IMR-90 (cell line): ENCODE measurements at regions not wholly inside any gene's neighbourhood (a gene's known extent, or its start where the extent isn't known, plus 50 kb on each side); places are given as distances from the start of the nearest gene placed in this dataset.

Experiments
- ATAC-seq: fragments of 200-7000 bp; cut with Tn5 transposase; 2 replicates; pipeline ENCODE4 v1.9.1; 2020; ENCODE audit warnings: low read depth, mild to moderate bottlenecking, moderate library complexity
- BruUV-seq: library from RNA; stranded (reverse); fragments of 400-500 nt; replicated peaks from 2 replicates; lab custom pipeline; 2021; lab: Mats Ljungman, UMichigan
- CTCF ChIA-PET: fragments of 300-600 bp; formaldehyde crosslinking; extraction: SDS; loops from one replicate; lab custom pipeline; 2021; ENCODE audit warnings: antibody characterized with exemption; lab: Yijun Ruan, JAX
- POLR2A ChIA-PET: fragments of 300-600 bp; sonication (Branson Sonifier 250); formaldehyde crosslinking; loops from one replicate; lab custom pipeline; 2022; ENCODE audit warnings: antibody characterized with exemption; ENCODE audit not compliant: unreplicated experiment; lab: Charles Lee
- DNase-seq: peaks from one replicate; pipeline ENCODE4 v3.0.0; 2013
- H2AFZ ChIP-seq: replicated peaks from 2 replicates; pipeline ENCODE3; 2013; ENCODE audit warnings: low read length, mild to moderate bottlenecking; ENCODE audit not compliant: poor library complexity
- H2AK5ac ChIP-seq: 2 replicates; pipeline ENCODE4 v1.6.1; 2013; ENCODE audit warnings: low read depth, low read length, inconsistent platforms
- H2AK9ac ChIP-seq: replicated peaks from 2 replicates; pipeline ENCODE3; 2013; ENCODE audit warnings: mild to moderate bottlenecking, low read depth, low read length, moderate library complexity; ENCODE audit not compliant: poor library complexity
- H2BK120ac ChIP-seq: 2 replicates; pipeline ENCODE4 v1.6.1; 2013; ENCODE audit warnings: low read depth, low read length, inconsistent platforms
- H2BK15ac ChIP-seq: 3 replicates; pipeline ENCODE4 v1.6.1; 2013; ENCODE audit warnings: low read depth, low read length, inconsistent platforms
- H2BK20ac ChIP-seq: 2 replicates; pipeline ENCODE4 v1.6.1; 2013; ENCODE audit warnings: low read depth, mild to moderate bottlenecking, inconsistent platforms, low read length, moderate library complexity
- H2BK5ac ChIP-seq: 2 replicates; pipeline ENCODE4 v1.6.1; 2013; ENCODE audit warnings: mild to moderate bottlenecking, low read depth, low read length, inconsistent platforms; ENCODE audit not compliant: poor library complexity, severe bottlenecking
- H3K14ac ChIP-seq: replicated peaks from 2 replicates; pipeline ENCODE4 v1.6.1; 2013; ENCODE audit warnings: low read depth, low read length, inconsistent platforms
- H3K18ac ChIP-seq: 2 replicates; pipeline ENCODE4 v1.6.1; 2013; ENCODE audit warnings: low read depth, low read length, control low read depth
- H3K23ac ChIP-seq: 2 replicates; pipeline ENCODE4 v1.6.1; 2013; ENCODE audit warnings: low read depth, low read length, inconsistent platforms
- H3K27ac ChIP-seq: 2 replicates; pipeline ENCODE4 v1.5.1; 2013; ENCODE audit warnings: mild to moderate bottlenecking, control low read depth, low read length; ENCODE audit not compliant: insufficient read depth
- H3K27me3 ChIP-seq: 2 replicates; pipeline ENCODE4 v1.6.1; 2013; ENCODE audit warnings: low read length; ENCODE audit not compliant: control insufficient read depth, insufficient read depth
- H3K36me3 ChIP-seq: 2 replicates; pipeline ENCODE4 v1.6.1; 2013; ENCODE audit warnings: low read length, mixed read lengths; ENCODE audit not compliant: control insufficient read depth, insufficient read depth
- H3K4ac ChIP-seq: 2 replicates; pipeline ENCODE4 v1.6.1; 2013; ENCODE audit warnings: low read depth, low read length, inconsistent platforms
- H3K4me1 ChIP-seq: 2 replicates; pipeline ENCODE4 v1.6.1; 2013; ENCODE audit warnings: low read length, mixed read lengths; ENCODE audit not compliant: control insufficient read depth, insufficient read depth
- H3K4me2 ChIP-seq: 2 replicates; pipeline ENCODE4 v1.6.1; 2013; ENCODE audit warnings: low read depth, mild to moderate bottlenecking, control low read depth, low read length, moderate library complexity
- H3K4me3 ChIP-seq: 2 replicates; pipeline ENCODE4 v1.5.1; 2013; ENCODE audit warnings: low read depth, mild to moderate bottlenecking, control low read depth, low read length, moderate library complexity; ENCODE audit not compliant: insufficient read depth
- H3K56ac ChIP-seq: 2 replicates; pipeline ENCODE4 v1.6.1; 2013; ENCODE audit warnings: low read length, inconsistent platforms; ENCODE audit not compliant: insufficient read depth; ENCODE audit errors: extremely low read depth
- H3K79me1 ChIP-seq, 2 experiments: 2 replicates each; pipeline ENCODE4 v1.6.1; 2013; ENCODE audit warnings: low read length in 2 of 2, inconsistent platforms in 1 of 2, low read depth in 1 of 2
- H3K9ac ChIP-seq: 2 replicates; pipeline ENCODE4 v1.6.1; 2013; ENCODE audit warnings: low read depth, low read length, control low read depth
- H3K9me1 ChIP-seq: 2 replicates; pipeline ENCODE4 v1.6.1; 2013; ENCODE audit warnings: low read length, inconsistent platforms; ENCODE audit not compliant: insufficient read depth
- H3K9me3 ChIP-seq: 2 replicates; pipeline ENCODE4 v1.6.1; 2013; ENCODE audit warnings: low read length; ENCODE audit not compliant: control insufficient read depth, insufficient read depth
- H4K20me1 ChIP-seq: 2 replicates; pipeline ENCODE4 v1.6.1; 2013; ENCODE audit warnings: low read length, inconsistent platforms; ENCODE audit not compliant: insufficient read depth
- H4K5ac ChIP-seq: 2 replicates; pipeline ENCODE4 v1.6.1; 2013; ENCODE audit warnings: mild to moderate bottlenecking, low read depth, low read length, control low read depth
- H4K8ac ChIP-seq, 2 experiments: 2 replicates each; pipeline ENCODE4 v1.6.1; 2013; ENCODE audit warnings: low read depth in 2 of 2, low read length in 2 of 2, control low read depth in 1 of 2, inconsistent platforms in 1 of 2
- H4K91ac ChIP-seq: 2 replicates; pipeline ENCODE4 v1.6.1; 2013; ENCODE audit warnings: low read depth, low read length, inconsistent platforms; ENCODE audit not compliant: insufficient read depth
- CEBPB ChIP-seq: IDR thresholded peaks from 2 replicates; pipeline ENCODE4 v1.6.1; 2012; ENCODE audit warnings: low read depth, low read length, improper control_type of control experiment
- MXI1 ChIP-seq: IDR thresholded peaks from 2 replicates; pipeline ENCODE4 v1.6.1; 2012; ENCODE audit warnings: low read depth, mild to moderate bottlenecking, low read length, moderate library complexity, borderline replicate concordance
- WGBS, 2 experiments: methylation state at CpG; one replicate each; pipeline versions ENCODE4 v1.1.5 to v1.1.7; 2013; ENCODE audit warnings: missing lambda C conversion rate in 2 of 2; ENCODE audit not compliant: insufficient read length in 1 of 2; ENCODE audit errors: extremely low coverage in 2 of 2; 5-methylcytosine and 5-hydroxymethylcytosine counted together
- dilution Hi-C: fragments of 300-500 bp; cut with HindIII; formaldehyde crosslinking; loops from one replicate; pipeline ENCODE4 v1.14.3; 2018; ENCODE audit warnings: low sequenced_read_pairs; ENCODE audit not compliant: unreplicated experiment
- in situ Hi-C: fragments of 300-500 bp; cut with MboI; formaldehyde crosslinking; loops from 3 replicates; pipeline ENCODE4 v1.14.3; 2019; ENCODE audit warnings: low sequenced_read_pairs, inconsistent platforms, mixed read lengths
- intact Hi-C: fragments of 100-400 bp; cut with micrococcal nuclease; formaldehyde crosslinking; loops from 2 replicates; pipeline ENCODE4 v1.10.0; 2022

DNA sequence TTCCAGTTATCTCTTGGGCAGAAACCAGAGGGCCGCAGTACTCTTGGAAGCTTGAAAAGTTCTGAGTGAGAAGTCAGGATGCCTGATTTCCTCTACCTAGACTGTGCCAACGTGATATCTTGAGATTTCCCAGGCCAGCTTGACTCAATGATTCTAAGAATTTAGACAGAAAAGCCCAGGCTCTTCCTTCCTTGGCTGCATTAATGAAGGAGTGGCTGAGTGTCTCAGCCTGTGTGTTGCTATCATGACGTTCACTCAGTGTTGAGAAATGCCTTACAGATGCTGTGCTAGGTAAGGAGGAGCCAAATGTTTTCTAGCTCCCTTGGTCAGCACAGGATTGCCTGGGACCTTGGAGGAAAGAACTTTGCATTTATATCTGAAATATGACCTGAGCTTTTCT, 454.1 kb upstream of the USP24 start:
- no peaks in the 10 kb centered on the region for H3K36me3 ChIP-seq
- peak overlapping the region; percentile 30; the same call in 2 of the 3 replicates for H2BK15ac ChIP-seq
- peak overlapping the region; percentile 37 for H3K4ac ChIP-seq
- POLR2A ChIA-PET: no interaction called here
- BruUV-seq: no TSS peak
- 0 out of 2 replicates have a peak overlapping the region, but pooled peaks have one; percentile 31 for H2AK5ac ChIP-seq
- peak overlapping the region; percentile 17 to 73; a peak in 3 of 4 replicates for H4K8ac ChIP-seq
- no peak overlapping the region for H3K9ac ChIP-seq
- H3K27ac ChIP-seq: peak overlapping the region; percentile 44; the same call in 1 of the 2 replicates
- H3K27me3 ChIP-seq: no peaks in the 10 kb centered on the region
- ATAC-seq: peak; percentile 81
- H3K4me1 ChIP-seq: peaks cover 12% of the 10 kb centered on the region
- peak overlapping the region; percentile 81 for H3K18ac ChIP-seq
- peak overlapping the region; percentile 15 for H2BK20ac ChIP-seq
- intact Hi-C loops: no loop called here
- in situ Hi-C loops: no loop called here
- dilution Hi-C loops: no loop called here
- peak overlapping the region; percentile 18 for H2AK9ac ChIP-seq
- H3K56ac ChIP-seq: no peak overlapping the region
- DNase-seq: peak; percentile 72
- H3K4me3 ChIP-seq: no peak overlapping the region
- H3K79me1 ChIP-seq: no peaks in the 10 kb centered on the region
- H2BK120ac ChIP-seq: peak overlapping the region; percentile 69
- H3K9me1 ChIP-seq: no peaks in the 10 kb centered on the region; the same call in 1 of the 2 replicates
- TF ChIP-seq CEBPB (peak; percentile 37; the same call in 1 of the 2 replicates), MXI1 (no peak)
- no peaks in the 10 kb centered on the region for H3K9me3 ChIP-seq
- CTCF ChIA-PET: interaction anchor here (1.0 to 1.2 kb wide), 2 partner anchors 10 to 21 kb away, joined by 3 read pairs; no protein-coding TSS in a partner anchor
- H2BK5ac ChIP-seq: no peak overlapping the region
- WGBS, 2 experiments: 40% methylated on average over 1 of the region's 3 CpGs; no CpG with 5 or more reads in 1 of the 2 experiments
- peak overlapping the region; percentile 24 for H2AFZ ChIP-seq
- H3K14ac ChIP-seq: peak overlapping the region; percentile 27; the same call in 1 of the 2 replicates
- H4K5ac ChIP-seq: peak overlapping the region; percentile 88
- H3K4me2 ChIP-seq: no peak overlapping the region
- H4K91ac ChIP-seq: peak overlapping the region; percentile 45; the same call in 1 of the 2 replicates
- peak overlapping the region; percentile 49; the same call in 1 of the 2 replicates for H3K23ac ChIP-seq
- H4K20me1 ChIP-seq: no peaks in the 10 kb centered on the region
